ENCODE measurements at regions not wholly inside any gene's neighbourhood (a gene's known extent, or its start where the extent isn't known, plus 50 kb on each side); places are given as distances from the start of the nearest gene placed in this dataset.

GRCh38 chr1:34303218-34303617, 126.5 kb downstream of the C1orf94 start:
- no peak for DNase-seq (ENCODE audit: low read depth)
- H3K4me3 ChIP-seq (ENCODE audit: low read depth, low read length) = no peak overlapping the region
- TF ChIP-seq CTCF (conservative IDR thresholded peaks at IDR 0.05; ENCODE audit: low read depth, low read length) = no peak

- H3K4me3 ChIP-seq (ENCODE audit: low read depth, low read length) = no peak overlapping the region
- TF ChIP-seq CTCF (conservative IDR thresholded peaks at IDR 0.05; ENCODE audit: low read depth, low read length) = no peak
- no peak for DNase-seq (ENCODE audit: low read depth)
Measured at GRCh38 chr1:34306568-34306967, 129.9 kb downstream of the C1orf94 start.

- TF ChIP-seq CTCF (conservative IDR thresholded peaks at IDR 0.05; ENCODE audit: low read depth, low read length) = no peak
- no peak for DNase-seq (ENCODE audit: low read depth)
- no peak overlapping the region for H3K4me3 ChIP-seq (ENCODE audit: low read depth, low read length)
Measured at GRCh38 chr1:34312359-34312758, 135.7 kb downstream of the C1orf94 start.

GRCh38 chr1:34315974-34316373, 139.3 kb downstream of the C1orf94 start:
- no peak for DNase-seq (ENCODE audit: low read depth)
- H3K4me3 ChIP-seq (ENCODE audit: low read depth, low read length) = no peak overlapping the region
- TF ChIP-seq CTCF (conservative IDR thresholded peaks at IDR 0.05; ENCODE audit: low read depth, low read length) = no peak

- no peak overlapping the region for H3K4me3 ChIP-seq (ENCODE audit: low read depth, low read length)
- no peak for DNase-seq (ENCODE audit: low read depth)
- no peak for TF ChIP-seq CTCF (conservative IDR thresholded peaks at IDR 0.05; ENCODE audit: low read depth, low read length)
Measured at GRCh38 chr1:34316773-34317172, 140.1 kb downstream of the C1orf94 start.

GRCh38 chr1:34319218-34319617, 142.5 kb downstream of the C1orf94 start:
- H3K4me3 ChIP-seq (ENCODE audit: low read depth, low read length) = no peak overlapping the region
- no peak for TF ChIP-seq CTCF (conservative IDR thresholded peaks at IDR 0.05; ENCODE audit: low read depth, low read length)

GRCh38 chr1:34320053-34320669, 143.5 kb downstream of the C1orf94 start:
- no peak overlapping the region for H3K4me3 ChIP-seq (ENCODE audit: low read depth, low read length)
- no peak for TF ChIP-seq CTCF (conservative IDR thresholded peaks at IDR 0.05; ENCODE audit: low read depth, low read length)
- no peak for DNase-seq (ENCODE audit: low read depth)

More at GRCh38 chr1:34319218-34319617, 142.5 kb downstream of the C1orf94 start:
- no peak for DNase-seq (ENCODE audit: low read depth)
